Upper lobe of left lung (tissue), 6 donors: ENCODE measurements at regions not wholly inside any gene's neighbourhood (a gene's known extent, or its start where the extent isn't known, plus 50 kb on each side); places are given as distances from the start of the nearest gene placed in this dataset.
"Not testable (repeated sequence)": the region's sequence is repeated elsewhere in the genome, so short reads cannot be mapped to it uniquely, and the experiment has no call there.

ENCODE experiments used
- ATAC-seq, 2 donors: fragments of 200-7000 bp; cut with Tn5 transposase; one replicate each; pipeline ENCODE4 v1.9.1; 2022; ENCODE audit warnings: mild to moderate bottlenecking in 2 of 2, moderate library complexity in 2 of 2; ENCODE audit not compliant: low FRiP score in 2 of 2
- DNase-seq, 2 donors: peaks; one replicate each; pipeline ENCODE4 v3.0.0-alpha.2; 2019 to 2020
- H3K27ac ChIP-seq, 4 donors: fragments of 200-600 bp; sonication (generic); one replicate each; pipeline ENCODE4 v1.5.1; 2016 to 2019
- H3K27me3 ChIP-seq, 4 donors: fragments of 200-600 bp; sonication (generic); one replicate each; pipeline ENCODE4 v1.5.1; 2017 to 2019
- H3K36me3 ChIP-seq, 4 donors: fragments of 200-600 bp; sonication (generic); one replicate each; pipeline ENCODE4 v1.5.1; 2016 to 2019
- H3K4me1 ChIP-seq, 4 donors: fragments of 200-600 bp; sonication (generic); one replicate each; pipeline ENCODE4 v1.5.1; 2018 to 2019
- H3K4me3 ChIP-seq, 4 donors: fragments of 200-600 bp; sonication (generic); one replicate each; pipeline ENCODE4 v1.5.1; 2017 to 2019; ENCODE audit warnings: mild to moderate bottlenecking in 2 of 4, moderate library complexity in 1 of 4
- H3K9me3 ChIP-seq, 4 donors: fragments of 200-600 bp; sonication (generic); one replicate each; pipeline ENCODE4 v1.5.1; 2018 to 2019
- CTCF ChIP-seq, 6 experiments: fragments of 450-650 bp in 4 of 6; fragments of 200-600 bp in 2 of 6; sonication (generic) in 2 of 6; IDR thresholded peaks; one replicate each; pipeline ENCODE4 v1.5.1; 2016 to 2019; ENCODE audit warnings: antibody characterized with exemption in 6 of 6
- EP300 ChIP-seq, 4 donors: sonication (generic); formaldehyde crosslinking; IDR thresholded peaks; one replicate each; pipeline ENCODE4 v1.5.1; 2017; ENCODE audit warnings: antibody characterized with exemption in 4 of 4, control low read depth in 2 of 4
- POLR2A ChIP-seq, 4 donors: fragments of 450-650 bp; IDR thresholded peaks; one replicate each; pipeline ENCODE4 v1.5.1; 2016 to 2017; ENCODE audit warnings: antibody characterized with exemption in 4 of 4, mild to moderate bottlenecking in 2 of 4
- POLR2AphosphoS5 ChIP-seq, 2 donors: sonication (generic); formaldehyde crosslinking; IDR thresholded peaks; one replicate each; pipeline ENCODE4 v1.5.1; 2017; ENCODE audit warnings: antibody characterized with exemption in 2 of 2
- WGBS, 2 donors: methylation state at CpG; one replicate each; pipeline ENCODE4 v1.1.5; 2017 to 2018; 5-methylcytosine and 5-hydroxymethylcytosine counted together
- donor health status: DM: no; HTN: no; CAD: no; lungs with moderate emphysema.
- donor health status: DM: no; HTN: yes; CAD: no; lungs with severe emphysema.

DNA sequence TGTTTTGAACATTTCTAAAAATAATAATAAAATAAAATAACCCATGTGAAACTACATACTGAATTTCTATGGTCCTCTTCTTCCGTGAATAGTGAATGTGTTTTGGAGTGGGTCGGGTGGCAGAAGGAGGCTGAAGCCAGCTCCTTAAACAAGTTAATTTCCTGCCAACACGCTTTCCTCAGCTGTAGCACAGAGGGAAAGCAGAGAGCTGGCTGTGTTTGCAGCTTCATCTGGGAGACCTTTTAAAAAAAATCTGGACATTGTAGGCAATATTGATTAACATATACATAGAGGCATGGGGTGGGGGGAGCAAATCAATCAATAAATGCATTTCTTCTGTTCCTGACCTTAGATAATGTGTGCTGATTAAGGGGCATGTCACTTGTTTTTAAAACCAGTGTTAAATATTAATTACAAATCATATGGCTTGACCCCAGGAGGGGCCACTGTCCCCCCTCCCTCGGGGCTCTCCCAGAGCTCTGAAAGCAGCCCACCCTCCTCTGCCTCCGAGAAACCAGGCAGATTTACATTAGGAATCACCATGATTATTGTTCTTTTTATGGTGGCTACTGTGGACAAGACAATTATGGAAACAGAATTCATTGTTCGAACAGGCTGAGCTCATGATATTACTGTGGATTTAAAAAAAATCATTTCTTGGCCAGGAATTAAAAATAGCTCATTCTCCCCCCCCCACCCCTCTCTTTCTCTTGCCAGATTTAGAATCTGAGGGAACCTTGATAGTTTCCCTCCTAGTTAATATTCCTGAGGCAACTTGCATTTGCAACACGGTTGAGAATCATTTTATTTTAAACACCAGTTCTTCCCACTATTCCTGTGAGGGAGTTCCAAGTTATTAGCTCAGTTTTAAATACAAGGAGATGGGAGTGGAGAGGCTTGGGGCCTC lies 100.5 kb upstream of the CARD11 start:
- TF ChIP-seq POLR2A (IDR thresholded peaks at IDR 0.05) (no peak), POLR2AphosphoS5 (IDR thresholded peaks at IDR 0.05) (no peak), EP300 (IDR thresholded peaks at IDR 0.05) (no peak), CTCF (IDR thresholded peaks at IDR 0.05) (no peak)
- ATAC-seq, result no peak
- H3K4me3 ChIP-seq, result no peak overlapping the region
- H3K36me3 ChIP-seq, result no peaks in the 10 kb centered on the region
- H3K9me3 ChIP-seq, result no peaks in the 10 kb centered on the region
- H3K27ac ChIP-seq, result no peak overlapping the region
- H3K4me1 ChIP-seq, result no peaks in the 10 kb centered on the region
- WGBS, 2 donors, result 36 to 47% methylated on average over 7 of the region's 7 CpGs
- H3K27me3 ChIP-seq, result no peaks in the 10 kb centered on the region
- DNase-seq, result no peak

DNA sequence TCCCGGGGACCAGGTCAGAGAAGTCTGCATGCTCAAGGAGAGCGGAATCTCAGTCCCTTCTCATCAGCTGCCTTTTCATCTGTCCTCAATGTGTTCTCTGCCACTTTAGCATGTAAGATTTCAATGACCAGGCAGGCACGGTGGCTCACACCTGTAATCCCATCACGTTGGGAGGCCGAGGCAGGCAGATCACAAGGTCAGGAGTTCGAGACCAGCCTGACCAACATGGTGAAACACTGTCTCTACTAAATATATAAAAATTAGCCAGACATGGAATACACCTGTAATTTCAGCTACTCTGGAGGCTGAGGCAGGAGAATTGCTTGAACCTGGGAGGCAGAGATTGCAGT lies 101.1 kb upstream of the CARD11 start:
- WGBS, 2 donors, result 84 to 91% methylated on average over 6 of the region's 6 CpGs
- not testable (repeated sequence) for ATAC-seq, H3K9me3 ChIP-seq, H3K27ac ChIP-seq, H3K27me3 ChIP-seq, H3K36me3 ChIP-seq, H3K4me1 ChIP-seq, H3K4me3 ChIP-seq
- peak in 1 of 2 donors; percentile 4 for DNase-seq

- Histone ChIP-seq H3K36me3 (no peaks in the 10 kb centered on the region), H3K4me1 (no peaks in the 10 kb centered on the region), H3K27me3 (no peaks in the 10 kb centered on the region), H3K4me3 (no peak overlapping the region), H3K27ac (no peak overlapping the region), H3K9me3 (no peaks in the 10 kb centered on the region)
- ATAC-seq (no peak), DNase-seq (peak in 1 of 2 donors; percentile 25)
- 51 to 63% methylated on average over 18 of the region's 18 CpGs for WGBS, 2 donors
- TF ChIP-seq EP300 (IDR thresholded peaks at IDR 0.05) (no peak), POLR2A (IDR thresholded peaks at IDR 0.05) (no peak), POLR2AphosphoS5 (IDR thresholded peaks at IDR 0.05) (no peak), CTCF (IDR thresholded peaks at IDR 0.05) (no peak)
Measured at GRCh38 chr7:3146571-3147226, 103.0 kb upstream of the CARD11 start.

DNA sequence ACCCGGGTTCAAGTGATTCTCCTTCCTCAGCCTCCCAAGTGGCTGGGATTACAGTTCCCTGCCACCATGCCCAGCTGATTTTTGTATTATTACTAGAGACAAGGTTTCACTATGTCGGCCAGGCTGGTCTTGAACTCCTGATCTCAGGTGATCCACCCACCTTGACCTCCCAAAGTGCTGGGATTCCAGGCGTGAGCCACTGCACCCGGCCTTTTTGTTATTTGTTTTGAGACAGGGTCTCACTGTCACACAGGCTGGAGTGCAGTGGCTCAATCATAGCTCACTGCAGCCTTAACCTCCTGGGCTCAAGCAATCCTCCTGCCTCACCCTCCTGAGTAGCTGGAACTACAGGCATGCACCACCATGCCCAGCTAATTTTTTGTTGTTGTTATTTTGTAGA lies 104.8 kb upstream of the CARD11 start:
- H3K27ac ChIP-seq, DNase-seq, H3K4me1 ChIP-seq, ATAC-seq, H3K36me3 ChIP-seq, H3K27me3 ChIP-seq, H3K4me3 ChIP-seq, H3K9me3 ChIP-seq: not testable (repeated sequence)
- WGBS, 2 donors, result 65 to 74% methylated on average over 4 of the region's 4 CpGs

DNA sequence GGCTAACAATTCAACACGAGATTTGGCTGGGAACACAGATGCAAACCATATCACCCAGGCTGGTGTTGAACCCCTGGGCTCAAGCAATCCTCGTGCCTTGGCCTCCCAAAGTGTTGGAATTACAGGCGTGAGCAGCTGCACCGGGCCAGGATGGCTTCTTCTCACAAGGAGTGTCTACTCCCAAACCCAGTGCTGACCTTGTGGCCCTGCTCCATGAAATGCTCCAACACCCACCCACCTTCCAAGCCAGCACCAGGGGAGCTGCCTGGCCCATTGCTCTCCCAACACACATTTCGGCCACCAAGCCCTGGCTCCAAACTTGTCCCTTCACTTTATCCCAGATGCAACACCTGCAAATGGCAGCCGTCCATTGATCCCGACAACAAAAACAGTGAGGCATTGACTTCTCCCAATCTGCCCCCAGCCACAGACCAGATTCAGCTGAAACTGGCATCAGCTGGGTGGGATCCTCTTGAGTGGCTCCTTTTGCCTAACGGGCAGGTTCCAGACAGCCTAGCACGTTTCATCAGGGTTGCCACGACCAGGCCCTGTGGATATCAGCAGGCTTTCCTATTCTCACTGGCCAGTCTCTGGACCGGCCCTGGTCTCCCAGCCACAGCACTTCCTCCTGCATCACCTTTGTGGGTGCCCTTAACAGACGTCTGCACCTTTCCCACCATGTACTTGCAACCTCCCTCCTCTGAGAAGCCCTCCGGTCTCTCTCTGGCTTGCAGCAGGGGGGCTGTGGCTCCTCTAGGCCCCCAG lies 105.7 kb upstream of the CARD11 start:
- DNase-seq (no peak), ATAC-seq (no peak)
- Histone ChIP-seq H3K27me3 (no peaks in the 10 kb centered on the region), H3K27ac (no peak overlapping the region), H3K4me1 (no peaks in the 10 kb centered on the region), H3K36me3 (no peaks in the 10 kb centered on the region), H3K9me3 (no peaks in the 10 kb centered on the region), H3K4me3 (no peak overlapping the region)
- 81 to 87% methylated on average over 12 to 13 of the region's 13 CpGs for WGBS, 2 donors
- TF ChIP-seq CTCF (IDR thresholded peaks at IDR 0.05) (no peak), EP300 (IDR thresholded peaks at IDR 0.05) (no peak), POLR2A (IDR thresholded peaks at IDR 0.05) (no peak), POLR2AphosphoS5 (IDR thresholded peaks at IDR 0.05) (no peak)
